HepG2 (cell line): ENCODE measurements at regions not wholly inside any gene's neighbourhood (a gene's known extent, or its start where the extent isn't known, plus 50 kb on each side); places are given as distances from the start of the nearest gene placed in this dataset.

Experiments
- ATAC-seq: fragments of 200-7000 bp; cut with Tn5 transposase; 3 replicates; pipeline ENCODE4 v1.9.1; 2020; ENCODE audit warnings: mild to moderate bottlenecking, moderate library complexity
- BruUV-seq: library from RNA; stranded (reverse); fragments of 400-500 nt; replicated peaks from 2 replicates; lab custom pipeline; 2021; lab: Mats Ljungman, UMichigan
- CTCF ChIA-PET: fragments of 300-600 bp; formaldehyde crosslinking; extraction: SDS; loops from one replicate; lab custom pipeline; 2021; ENCODE audit warnings: low total read pairs, inconsistent platforms, low intra/inter-chr PET ratio; lab: Yijun Ruan, JAX
- POLR2A ChIA-PET: fragments of 350-600 bp; sonication (Branson Sonifier 250); formaldehyde crosslinking; loops from one replicate; lab custom pipeline; 2020; ENCODE audit warnings: antibody characterized with exemption, inconsistent platforms; lab: Yijun Ruan, JAX
- DNase-seq: peaks from one replicate; pipeline ENCODE4 v3.0.0-alpha.2; 2015; ENCODE audit warnings: low spot score
- FAIRE-seq: peaks from 3 replicates; lab custom pipeline; 2011; peaks lifted over from hg19 to GRCh38; lab: Jason Lieb, UNC
- H2AFZ ChIP-seq: one replicate; pipeline ENCODE4 v1.6.1; 2011; ENCODE audit warnings: low read length, inconsistent platforms
- H3K27ac ChIP-seq: fragments of 300-600 bp; 3 replicates; pipeline ENCODE4 v1.8.0; 2011; ENCODE audit warnings: mixed run types, mild to moderate bottlenecking, mixed read lengths, low read length, inconsistent platforms; ENCODE audit not compliant: insufficient read depth; ENCODE audit errors: extremely low read length
- H3K27me3 ChIP-seq, 2 experiments: fragments of 200-600 bp in 1 of 2; 2 replicates in 1 of 2; 3 replicates in 1 of 2; pipeline versions ENCODE4 v1.6.0 to v1.8.0; 2011; ENCODE audit warnings: low read length in 2 of 2, mild to moderate bottlenecking in 2 of 2, moderate library complexity in 2 of 2, inconsistent platforms in 1 of 2; ENCODE audit not compliant: insufficient read depth in 2 of 2, control insufficient read depth in 1 of 2
- H3K36me3 ChIP-seq, 2 experiments: fragments of 200-600 bp in 1 of 2; replicated peaks in 1 of 2; 2 replicates in 1 of 2; 3 replicates in 1 of 2; pipeline versions ENCODE4 v1.5.1 to v1.8.0; 2011; ENCODE audit warnings: low read length in 2 of 2, inconsistent platforms in 1 of 2; ENCODE audit not compliant: insufficient read depth in 2 of 2, control insufficient read depth in 1 of 2
- H3K4me1 ChIP-seq: 2 replicates; pipeline ENCODE4 v1.5.1; 2012; ENCODE audit warnings: low read length, inconsistent platforms; ENCODE audit not compliant: insufficient read depth
- H3K4me2 ChIP-seq: 2 replicates; pipeline ENCODE4 v1.6.0; 2011; ENCODE audit warnings: low read depth, low read length, inconsistent platforms
- H3K4me3 ChIP-seq, 3 experiments: fragments of 200-600 bp in 1 of 3; sonication (generic), shearing (Covaris generic) in 1 of 3; replicated peaks in 1 of 3; 2 replicates each; pipeline ENCODE4 v1.5.1; 2011 to 2016; ENCODE audit warnings: low read length in 3 of 3, inconsistent platforms in 2 of 3, low read depth in 2 of 3, mild to moderate bottlenecking in 2 of 3, control low read depth in 1 of 3, mixed read lengths in 1 of 3; ENCODE audit not compliant: insufficient read depth in 1 of 3
- H3K79me2 ChIP-seq: one replicate; pipeline ENCODE4 v1.6.1; 2011; ENCODE audit warnings: low read length, inconsistent platforms; ENCODE audit not compliant: insufficient read depth
- H3K9ac ChIP-seq: 2 replicates; pipeline ENCODE4 v1.6.0; 2011; ENCODE audit warnings: mild to moderate bottlenecking, low read depth, low read length, inconsistent platforms; ENCODE audit not compliant: insufficient read depth
- H3K9me3 ChIP-seq: 2 replicates; pipeline ENCODE4 v1.5.1; 2012; ENCODE audit warnings: mild to moderate bottlenecking, low read length
- H4K20me1 ChIP-seq: 2 replicates; pipeline ENCODE4 v1.6.0; 2011; ENCODE audit warnings: inconsistent platforms, mild to moderate bottlenecking, low read length, moderate library complexity; ENCODE audit not compliant: insufficient read depth
- ARNTL ChIP-seq: sonication (generic); formaldehyde crosslinking; IDR thresholded peaks from 2 replicates; pipeline ENCODE4 v1.4.0; 2020; ENCODE audit warnings: mild to moderate bottlenecking, missing genetic modification reagents
- E2F2 ChIP-seq: sonication (generic); formaldehyde crosslinking; IDR thresholded peaks from 2 replicates; pipeline ENCODE4 v1.4.0; 2020; ENCODE audit warnings: missing genetic modification reagents, borderline replicate concordance
- FOXC1 ChIP-seq: sonication (generic); formaldehyde crosslinking; IDR thresholded peaks from 2 replicates; pipeline ENCODE4 v1.8.0; 2022; ENCODE audit warnings: mild to moderate bottlenecking, missing genetic modification reagents, borderline replicate concordance
- GMEB2 ChIP-seq: IDR thresholded peaks from 2 replicates; pipeline ENCODE4 v1.6.1; 2016; ENCODE audit warnings: missing biosample characterization, missing genetic modification reagents, low read depth
- MIER3 ChIP-seq: IDR thresholded peaks from 2 replicates; pipeline ENCODE4 v1.6.1; 2016; ENCODE audit warnings: missing compliant biosample characterization, borderline replicate concordance
- TCF12 ChIP-seq, 2 experiments: fragments of 450-650 bp in 1 of 2; sonication (generic) in 1 of 2; formaldehyde crosslinking in 1 of 2; IDR thresholded peaks; 2 replicates each; pipeline versions ENCODE4 v1.6.1 to v1.8.0; 2017 to 2022; ENCODE audit warnings: antibody characterized with exemption in 1 of 2, mild to moderate bottlenecking in 1 of 2, missing genetic modification reagents in 1 of 2, moderate library complexity in 1 of 2
- ZFP90 ChIP-seq: sonication (generic); formaldehyde crosslinking; IDR thresholded peaks from 2 replicates; pipeline ENCODE4 v1.8.0; 2022; ENCODE audit warnings: missing genetic modification reagents, mild to moderate bottlenecking, inconsistent platforms, borderline replicate concordance
- ZNF580 ChIP-seq: IDR thresholded peaks from 2 replicates; pipeline ENCODE4 v1.6.1; 2016; ENCODE audit warnings: low read depth, borderline replicate concordance
- WGBS: methylation state at CpG from one replicate; pipeline ENCODE4 v1.1.6; 2017; ENCODE audit warnings: low lambda C conversion rate; 5-methylcytosine and 5-hydroxymethylcytosine counted together
- in situ Hi-C: cut with HindIII; loops from 2 replicates; pipeline ENCODE4 v1.10.0; 2017; ENCODE audit warnings: low pct_unique_long_range_greater_than_20kb; ENCODE audit not compliant: extremely low pct_ligation_motif_present
- intact Hi-C: fragments of 100-400 bp; cut with micrococcal nuclease; formaldehyde crosslinking; loops from one replicate; pipeline ENCODE4 v1.10.0; 2022; ENCODE audit not compliant: unreplicated experiment
- TF ChIP-seq, protein P1 (sequence below): sonication (generic); formaldehyde crosslinking; IDR thresholded peaks from 2 replicates; pipeline ENCODE4 v1.5.1; 2020; ENCODE audit warnings: missing genetic modification reagents, mild to moderate bottlenecking, borderline replicate concordance

DNA sequence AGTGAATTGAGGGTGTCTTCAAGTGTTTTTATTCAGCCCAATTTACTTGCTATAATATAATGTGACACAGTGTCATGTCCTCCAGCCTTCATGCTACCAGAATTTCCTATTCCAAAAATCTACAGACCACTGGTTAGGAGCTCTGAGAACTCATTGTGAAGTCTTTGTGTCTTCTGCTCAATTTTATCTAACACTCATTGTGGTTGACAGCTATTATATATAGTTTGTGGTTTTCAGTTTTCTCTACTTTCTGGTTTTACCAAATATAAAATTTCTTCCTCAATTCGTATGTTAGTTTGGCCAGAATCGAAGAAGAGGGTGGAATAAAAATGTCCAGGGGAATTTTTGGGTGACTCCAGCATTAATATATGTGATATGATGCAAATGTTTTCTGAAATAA, 509.3 kb upstream of the NUDT12 start:
- Histone ChIP-seq H3K4me2 (no peak overlapping the region), H3K9me3 (no peaks in the 10 kb centered on the region), H3K79me2 (no peaks in the 10 kb centered on the region), H3K4me3 (no peak overlapping the region), H4K20me1 (no peaks in the 10 kb centered on the region), H3K9ac (no peak overlapping the region), H3K4me1 (no peaks in the 10 kb centered on the region), H2AFZ (no peak overlapping the region), H3K27ac (no peak overlapping the region), H3K36me3 (no peaks in the 10 kb centered on the region), H3K27me3 (no peaks in the 10 kb centered on the region; a peak in 1 of 5 replicates)
- FAIRE-seq, result no peak
- 1% methylated on average over 2 of the region's 2 CpGs for WGBS
- DNase-seq, result no peak
- ChIA-PET POLR2A (no interaction called here), CTCF (no interaction called here)
- no TSS peak for BruUV-seq
- TF ChIP-seq FOXC1 (CRISPR knock-in tag) (no peak), GMEB2 (CRISPR knock-in tag) (no peak)
- ATAC-seq, result no peak
- in situ Hi-C loops, result no loop called here
- intact Hi-C loops, result no loop called here

DNA sequence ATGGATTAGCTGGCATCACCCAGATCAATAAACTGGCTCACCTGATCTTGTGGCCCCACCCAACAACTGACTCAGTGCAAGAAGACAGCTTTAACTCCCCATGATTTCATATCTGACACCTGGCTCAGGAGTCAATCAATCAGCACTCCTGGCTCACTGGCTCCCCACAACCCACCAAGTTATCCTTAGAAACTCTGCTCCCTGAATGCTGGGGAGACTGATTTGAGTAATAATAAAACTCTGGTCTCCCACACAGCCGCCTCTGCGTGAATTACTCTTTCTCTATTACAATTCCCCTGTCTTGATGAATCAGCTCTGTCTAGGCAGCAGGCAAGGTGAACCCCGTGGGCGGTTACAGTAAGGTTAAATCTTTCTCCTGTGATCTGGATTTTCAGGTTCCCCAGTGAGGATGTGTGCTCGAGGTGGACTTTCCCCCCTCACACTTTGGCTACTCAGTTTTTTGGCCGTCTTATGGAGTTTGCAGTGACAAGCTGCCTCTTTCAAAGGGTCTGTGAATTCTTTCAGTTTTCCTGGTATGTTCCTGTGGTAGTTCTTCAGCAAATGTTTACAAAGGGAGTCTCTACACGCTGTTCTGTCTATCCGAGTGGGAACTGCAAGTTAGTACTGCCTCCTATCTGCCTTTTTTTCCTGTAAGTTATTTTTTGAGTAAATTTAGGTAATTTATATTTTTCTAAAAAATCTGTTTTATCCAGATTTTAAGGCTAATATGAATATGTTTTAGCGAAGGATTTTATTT, 500.2 kb upstream of the NUDT12 start:
- H3K36me3 ChIP-seq, result no peaks in the 10 kb centered on the region
- H2AFZ ChIP-seq, result no peak overlapping the region
- ChIA-PET CTCF (no interaction called here), POLR2A (no interaction called here)
- 7% methylated on average over 9 of the region's 9 CpGs for WGBS
- DNase-seq (no peak), FAIRE-seq (no peak), ATAC-seq (no peak)
- no TSS peak for BruUV-seq
- intact Hi-C loops, result no loop called here
- H3K27me3 ChIP-seq, result no peaks in the 10 kb centered on the region; a peak in 1 of 5 replicates
- in situ Hi-C loops, result no loop called here
- no peak for TF ChIP-seq TCF12 (IDR thresholded peaks at IDR 0.05)
- TF ChIP-seq TCF12 (CRISPR knock-in tag; IDR thresholded peaks at IDR 0.05), result no peak
- TF ChIP-seq ZNF580 (CRISPR knock-in tag), result no peak
- TF ChIP-seq, protein P1, sequence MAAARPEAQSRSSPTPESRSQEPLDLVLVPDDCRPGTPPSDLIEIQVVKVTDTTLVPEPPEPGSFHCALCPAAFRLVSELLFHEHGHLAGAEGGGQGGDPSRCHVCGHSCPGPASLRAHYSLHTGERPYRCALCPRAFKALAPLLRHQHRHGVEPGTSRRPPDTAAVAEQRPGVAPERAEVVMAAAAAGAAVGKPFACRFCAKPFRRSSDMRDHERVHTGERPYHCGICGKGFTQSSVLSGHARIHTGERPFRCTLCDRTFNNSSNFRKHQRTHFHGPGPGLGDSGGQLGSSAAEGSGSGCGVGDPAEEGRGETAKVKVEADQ (CRISPR knock-in tag), result no peak
- TF ChIP-seq E2F2 (CRISPR knock-in tag), result no peak
- TF ChIP-seq MIER3 (CRISPR knock-in tag), result no peak
- TF ChIP-seq ARNTL (CRISPR knock-in tag), result no peak
- TF ChIP-seq ZFP90 (CRISPR knock-in tag), result no peak
- H3K79me2 ChIP-seq, result no peaks in the 10 kb centered on the region
- no peak overlapping the region for H3K4me3 ChIP-seq
- H3K9ac ChIP-seq, result no peak overlapping the region
- H3K9me3 ChIP-seq, result no peaks in the 10 kb centered on the region
- no peak overlapping the region for H3K4me2 ChIP-seq
- no peaks in the 10 kb centered on the region for H3K4me1 ChIP-seq
- no peak overlapping the region for H3K27ac ChIP-seq
- H4K20me1 ChIP-seq, result no peaks in the 10 kb centered on the region
